ENCODE measurements at regions not wholly inside any gene's neighbourhood (a gene's known extent, or its start where the extent isn't known, plus 50 kb on each side); places are given as distances from the start of the nearest gene placed in this dataset.

GRCh38 chr1:163013826-163014600 lies 55.1 kb upstream of the RGS4 start:
- DNase-seq (ENCODE audit: low read depth, low spot score), result no peak

GRCh38 chr1:163006051-163006834 lies 62.9 kb upstream of the RGS4 start:
- no peak for DNase-seq (ENCODE audit: low read depth, low spot score)

DNA sequence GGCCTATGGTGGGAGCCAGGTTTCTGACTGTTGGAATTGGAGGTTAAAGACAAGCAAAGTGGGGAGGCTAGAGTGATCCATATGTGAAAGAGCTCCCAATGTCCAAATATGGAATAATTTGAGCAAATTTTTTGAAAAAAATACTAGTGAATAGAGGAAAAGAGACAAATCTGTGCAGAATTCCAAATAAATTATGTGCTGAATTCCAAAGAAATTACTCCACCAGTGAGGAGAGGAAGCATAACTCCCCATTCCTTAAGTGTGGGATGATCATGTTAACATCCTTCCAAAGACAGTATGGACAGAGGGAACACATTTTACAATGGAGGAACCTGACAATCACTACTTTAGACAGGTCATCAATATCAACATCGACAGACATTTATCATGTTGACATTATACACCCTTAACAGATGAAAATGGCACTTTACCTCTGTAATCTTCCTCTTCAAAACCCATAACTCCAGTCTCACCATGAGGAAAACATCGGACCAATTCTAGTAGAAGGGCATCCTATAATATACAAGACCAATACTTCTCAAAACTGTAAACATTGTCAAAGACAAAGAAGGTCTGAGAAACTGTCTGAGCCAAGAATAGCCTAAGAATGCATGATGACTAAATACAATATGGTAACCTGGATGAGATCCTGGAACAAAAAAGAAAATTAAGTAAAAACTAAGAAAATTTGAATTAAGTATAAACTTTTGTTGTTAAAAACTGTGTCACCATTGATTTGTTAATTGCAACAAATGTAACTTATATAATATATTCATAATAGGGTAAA lies 71.5 kb upstream of the RGS4 start:
- no peak for DNase-seq (ENCODE audit: low read depth, low spot score)

- DNase-seq (ENCODE audit: low read depth, low spot score), result no peak
These were observed 72.9 kb upstream of the RGS4 start for GRCh38 chr1:162996261-162996660.

DNA sequence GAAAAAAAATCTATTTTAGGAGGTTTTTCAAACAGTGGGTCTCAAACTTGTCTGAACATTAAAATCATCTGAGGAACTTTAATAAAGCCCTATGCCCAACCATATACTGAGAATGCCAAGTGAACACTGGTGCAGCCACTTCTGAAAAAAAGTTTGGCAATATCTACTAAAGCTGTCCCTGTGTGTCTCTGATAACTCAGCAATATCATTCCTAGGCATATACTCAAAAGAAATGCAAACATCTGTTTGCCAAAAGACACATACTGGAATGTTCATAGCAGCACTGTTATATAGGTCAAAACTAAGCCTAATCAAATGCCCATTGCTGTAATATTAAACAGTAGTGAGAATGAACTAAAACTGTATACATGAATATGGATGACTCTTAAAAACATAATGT lies 74.2 kb upstream of the RGS4 start:
- DNase-seq (ENCODE audit: low read depth, low spot score), result no peak

GRCh38 chr1:162993846-162994245 lies 75.3 kb upstream of the RGS4 start:
- no peak for DNase-seq (ENCODE audit: low read depth, low spot score)

DNA sequence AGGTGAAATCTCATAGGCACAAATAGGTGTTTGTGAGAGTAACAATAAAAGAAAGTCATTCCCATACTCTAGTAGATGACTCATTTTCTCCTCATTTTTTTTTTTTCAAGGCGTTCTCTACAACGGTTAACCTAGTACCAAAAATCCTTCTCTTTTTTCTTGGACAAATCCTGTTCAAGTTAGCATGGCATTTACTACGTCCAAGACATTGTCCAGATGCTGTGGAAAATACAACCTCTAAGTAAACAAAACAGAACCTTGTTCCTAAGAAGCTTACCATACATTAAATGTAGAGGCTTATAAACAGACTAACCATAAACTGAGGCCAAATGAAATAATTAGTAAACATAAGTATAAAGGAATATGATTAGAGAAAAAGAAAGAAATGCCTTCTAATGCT lies 76.2 kb upstream of the RGS4 start:
- DNase-seq (ENCODE audit: low read depth, low spot score), result no peak

DNA sequence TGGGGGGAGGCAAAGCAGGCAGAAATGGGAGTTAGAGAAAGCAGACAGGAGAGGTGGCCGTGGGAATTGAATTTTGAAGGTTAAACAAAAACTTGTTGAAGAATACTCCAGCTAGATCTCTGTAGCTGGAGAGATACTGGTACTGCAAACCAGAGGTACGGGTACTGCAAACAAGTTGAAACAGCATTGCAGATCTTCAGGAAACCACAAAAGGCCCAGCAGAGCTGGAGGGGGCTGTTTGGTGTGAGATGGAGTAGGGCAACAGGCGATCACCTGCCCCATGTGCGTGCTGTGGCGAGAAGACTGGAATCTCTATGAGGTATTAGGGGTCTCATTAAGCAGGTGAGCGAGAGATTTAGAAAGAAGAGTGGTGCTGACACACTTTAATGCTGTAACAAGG lies 77.7 kb upstream of the RGS4 start:
- no peak for DNase-seq (ENCODE audit: low read depth, low spot score)

DNA sequence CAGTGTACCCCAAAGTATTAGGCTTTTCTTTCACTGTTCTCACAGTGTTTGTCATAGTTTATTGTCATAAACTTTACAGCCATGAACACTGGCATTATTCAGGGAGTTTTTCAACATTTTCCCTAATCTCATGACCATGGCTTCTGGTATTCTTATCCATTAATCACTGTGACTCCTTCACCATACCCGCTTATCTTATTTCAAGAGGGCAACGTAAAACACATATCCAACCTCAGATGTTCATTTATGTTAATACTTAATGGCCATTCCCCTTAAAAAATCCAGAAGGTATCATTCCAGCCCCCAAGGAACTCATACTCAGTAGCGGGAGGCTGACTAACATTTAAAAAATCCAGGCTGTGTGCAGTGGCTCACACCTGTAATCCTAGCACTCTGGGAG lies 78.5 kb upstream of the RGS4 start:
- DNase-seq (ENCODE audit: low read depth, low spot score), result no peak

DNA sequence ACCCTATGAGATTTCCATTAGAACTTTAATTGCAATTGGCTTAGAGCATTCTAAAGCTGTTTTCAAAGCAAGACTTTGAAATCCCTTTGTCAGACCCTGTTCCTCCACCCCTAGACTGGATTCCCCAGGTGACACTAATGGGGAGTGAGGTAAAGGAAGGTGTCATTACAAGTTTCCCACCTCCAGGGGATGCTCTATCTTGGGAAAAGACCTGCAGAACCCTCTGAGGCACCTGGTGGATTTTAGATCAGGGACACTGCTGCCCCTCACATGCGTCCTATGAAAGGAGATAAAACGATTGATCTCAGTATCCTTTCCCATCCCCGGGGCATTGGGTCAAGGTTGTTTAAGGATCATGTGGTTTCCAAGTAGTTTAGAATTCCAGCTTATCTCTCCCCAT lies 80.3 kb upstream of the RGS4 start:
- DNase-seq (ENCODE audit: low read depth, low spot score), result peak; percentile 18

DNA sequence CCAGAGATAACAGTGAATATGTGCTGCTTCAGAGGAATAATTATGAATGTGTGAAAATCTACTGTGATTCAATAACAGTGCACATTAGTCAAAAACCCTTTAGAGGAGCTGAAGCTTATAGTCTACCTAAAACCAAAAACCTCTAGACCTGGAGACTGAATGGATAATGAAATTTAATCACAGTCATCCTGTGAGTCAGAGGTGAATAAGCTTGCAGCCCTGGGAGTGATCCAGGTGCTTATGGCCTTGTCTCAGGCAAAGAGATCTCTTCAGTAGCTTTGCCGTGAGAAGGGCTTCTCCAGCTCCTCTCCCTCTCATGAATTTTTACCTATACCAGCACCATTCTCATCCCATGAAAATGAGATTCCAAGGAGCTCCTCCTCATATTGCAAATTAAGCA lies 81.3 kb upstream of the RGS4 start:
- no peak for DNase-seq (ENCODE audit: low read depth, low spot score)

GRCh38 chr1:162985816-162986435 lies 83.2 kb upstream of the RGS4 start:
- no peak for DNase-seq (ENCODE audit: low read depth, low spot score)

DNA sequence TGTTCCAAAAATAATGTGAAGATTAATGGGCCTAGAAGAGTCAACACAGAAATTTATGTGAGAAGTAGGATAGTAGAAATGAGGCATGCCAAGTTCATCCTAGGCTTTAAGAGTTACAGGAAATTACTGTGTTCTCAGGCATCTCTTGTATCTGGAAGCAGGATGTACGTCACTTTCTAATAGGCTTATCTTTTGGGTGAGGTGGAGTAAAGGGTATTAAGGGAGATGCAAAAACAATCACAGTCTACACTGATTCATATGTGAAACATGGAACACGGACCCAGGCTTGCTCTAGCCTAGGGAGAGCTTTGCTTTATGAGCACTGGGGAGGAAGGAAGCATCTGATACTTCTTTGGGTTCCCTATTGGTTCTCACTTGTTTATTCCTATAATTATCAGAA lies 84.5 kb upstream of the RGS4 start:
- DNase-seq (ENCODE audit: low read depth, low spot score), result no peak

DNA sequence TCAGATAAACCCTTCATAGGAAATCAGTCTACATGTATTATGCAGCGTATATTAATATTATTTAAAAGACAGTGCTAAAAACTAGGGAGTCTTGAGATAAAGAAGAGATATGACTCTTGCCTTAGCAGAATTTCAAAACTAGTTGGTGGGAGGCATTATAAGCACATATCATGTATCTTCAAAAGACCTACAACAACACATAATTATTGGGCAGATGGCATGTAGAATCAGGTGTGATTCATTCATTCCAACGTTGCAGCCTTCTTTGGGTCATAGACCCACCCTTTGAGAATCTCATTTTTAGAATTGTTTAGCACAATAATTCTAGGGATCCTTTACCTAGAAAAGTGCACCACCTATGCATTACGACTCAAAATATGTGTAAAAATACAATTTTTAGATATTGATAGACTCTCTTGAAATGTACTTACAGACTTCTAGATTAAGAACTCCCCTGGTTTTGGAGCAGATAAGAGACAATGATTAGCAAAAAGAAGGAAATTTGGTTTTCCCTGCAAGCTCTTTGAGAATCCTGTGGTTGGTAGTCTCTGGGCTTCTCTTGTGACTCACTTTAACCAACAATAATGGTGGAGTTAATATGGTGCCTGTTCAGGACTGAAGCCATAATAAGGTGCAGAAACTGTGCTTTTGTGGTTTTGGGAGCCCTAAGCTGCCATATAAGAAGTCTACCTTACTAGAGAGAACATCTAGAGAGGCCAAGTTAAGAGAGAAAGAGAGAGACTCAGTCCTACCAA lies 85.3 kb upstream of the RGS4 start:
- no peak for DNase-seq (ENCODE audit: low read depth, low spot score)

DNA sequence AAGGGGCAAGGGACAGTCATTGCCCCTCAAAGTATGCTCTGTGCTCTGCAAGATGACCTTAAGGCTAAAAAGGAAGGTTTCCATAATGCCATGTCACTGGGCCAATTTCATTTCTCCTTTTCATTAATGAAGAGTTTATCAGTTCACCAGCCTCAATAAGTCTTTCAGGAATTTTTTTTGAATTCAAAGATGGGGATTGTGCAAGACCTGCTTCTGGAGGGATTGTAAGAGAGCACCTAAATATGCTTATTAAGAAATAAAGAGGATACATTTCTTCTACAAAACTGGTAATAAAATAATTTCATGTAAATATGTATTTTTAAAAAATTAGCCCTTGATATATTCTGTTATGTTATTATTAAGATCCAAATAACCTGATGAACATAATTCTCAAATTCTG lies 86.8 kb upstream of the RGS4 start:
- DNase-seq (ENCODE audit: low read depth, low spot score), result no peak

GRCh38 chr1:162977944-162978568 lies 91.1 kb upstream of the RGS4 start:
- DNase-seq (ENCODE audit: low read depth, low spot score), result no peak

DNA sequence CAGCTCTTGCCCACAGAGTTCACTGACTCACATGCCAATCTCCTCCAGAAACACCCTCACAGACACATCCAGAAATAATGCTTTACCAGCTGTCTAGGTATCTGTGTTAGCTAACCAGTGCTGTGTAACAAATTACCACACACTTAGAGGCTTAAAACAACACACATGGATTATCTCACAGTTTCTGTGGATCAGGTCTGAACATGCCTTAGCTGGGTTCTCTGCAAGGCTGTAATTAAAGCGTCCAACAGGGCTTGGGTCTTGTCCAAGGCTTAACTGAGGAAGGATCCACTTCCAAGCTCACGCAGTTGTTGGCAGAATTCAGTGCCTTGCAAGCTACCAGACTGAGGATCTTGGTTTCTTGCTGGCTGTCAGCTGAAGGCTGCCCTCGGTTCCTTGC lies 92.5 kb upstream of the RGS4 start:
- no peak for DNase-seq (ENCODE audit: low read depth, low spot score)

- no peak for DNase-seq (ENCODE audit: low read depth, low spot score)
These were observed 94.4 kb upstream of the RGS4 start for GRCh38 chr1:162974810-162975209.

DNA sequence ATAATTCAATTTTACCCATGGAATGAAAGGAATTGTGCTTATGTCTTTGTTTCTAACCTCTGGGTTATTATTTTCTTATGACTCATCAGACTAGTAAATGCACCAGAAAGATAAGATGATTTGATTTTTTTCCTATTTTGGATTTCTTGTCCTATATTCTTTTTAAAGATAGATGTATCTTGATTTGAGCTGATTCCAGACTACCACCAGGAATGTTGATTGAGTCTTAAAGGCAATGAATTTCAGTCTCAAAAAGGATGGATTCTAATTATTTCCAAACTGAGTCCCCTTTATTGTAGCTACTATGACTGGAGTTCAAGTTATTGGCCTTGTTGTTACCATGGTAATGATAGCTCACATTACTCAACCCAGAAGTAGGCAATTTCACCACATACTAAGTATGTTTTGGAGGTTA lies 95.8 kb upstream of the RGS4 start:
- no peak for DNase-seq (ENCODE audit: low read depth, low spot score)

- no peak for DNase-seq (ENCODE audit: low read depth, low spot score)
These were observed 96.4 kb upstream of the RGS4 start for GRCh38 chr1:162972773-162973172.

DNA sequence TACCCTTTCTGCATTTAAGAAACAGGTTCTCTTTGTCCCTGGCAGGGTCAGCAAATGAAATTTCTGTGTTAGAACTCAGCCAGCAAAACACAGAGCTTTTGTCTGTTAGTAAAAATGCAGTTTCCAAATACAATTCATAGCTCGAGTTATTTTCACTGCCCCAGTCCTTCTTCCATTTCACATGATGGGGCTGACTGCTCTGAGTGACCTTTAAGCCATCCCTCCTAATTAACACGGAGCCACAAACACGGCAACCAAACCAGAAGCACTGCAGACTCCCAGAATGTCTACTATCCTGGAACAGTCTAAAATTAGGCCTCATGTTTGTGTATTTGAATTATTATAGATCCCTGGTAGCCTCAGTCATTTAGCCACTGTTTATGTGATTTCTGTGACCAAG lies 99.1 kb upstream of the RGS4 start:
- no peak for DNase-seq (ENCODE audit: low read depth, low spot score)
